Activated naive CD4-positive, alpha-beta T cell treated with anti-CD3 and anti-CD28 coated beads, Interleukin-2, amount 50 U/mL, for 24 hours (primary cell): ENCODE measurements at regions not wholly inside any gene's neighbourhood (a gene's known extent, or its start where the extent isn't known, plus 50 kb on each side); places are given as distances from the start of the nearest gene placed in this dataset.
"Not testable (repeated sequence)": the region's sequence is repeated elsewhere in the genome, so short reads cannot be mapped to it uniquely, and the experiment has no call there.

Experiments
- H3K27ac Mint-ChIP-seq: one replicate; pipeline ENCODE4 v1.8.0; 2021; ENCODE audit warnings: mild to moderate bottlenecking, mixed read lengths
- H3K27me3 Mint-ChIP-seq: one replicate; pipeline ENCODE4 v1.8.0; 2021; ENCODE audit warnings: mixed read lengths
- H3K36me3 Mint-ChIP-seq: one replicate; pipeline ENCODE4 v1.8.0; 2021; ENCODE audit warnings: mixed read lengths
- H3K4me1 Mint-ChIP-seq: one replicate; pipeline ENCODE4 v1.8.0; 2021; ENCODE audit warnings: mixed read lengths
- H3K4me3 Mint-ChIP-seq: one replicate; pipeline ENCODE4 v1.8.0; 2021; ENCODE audit warnings: mild to moderate bottlenecking, mixed read lengths
- H3K9me3 Mint-ChIP-seq: one replicate; pipeline ENCODE4 v1.8.0; 2021; ENCODE audit warnings: mixed read lengths

- no peaks in the 10 kb centered on the region for H3K27me3 Mint-ChIP-seq
- H3K36me3 Mint-ChIP-seq = no peaks in the 10 kb centered on the region
- H3K4me3 Mint-ChIP-seq = no peak overlapping the region
- H3K4me1 Mint-ChIP-seq = no peaks in the 10 kb centered on the region
- peaks cover 14% of the 10 kb centered on the region for H3K9me3 Mint-ChIP-seq
- H3K27ac Mint-ChIP-seq = no peak overlapping the region
Observed at GRCh38 chr14:27686137-27686536, 1080.5 kb upstream of the FOXG1 start.

GRCh38 chr14:27688841-27689444, 1077.6 kb upstream of the FOXG1 start:
- Mint-ChIP-seq H3K36me3 (no peaks in the 10 kb centered on the region), H3K9me3 (peaks cover 14% of the 10 kb centered on the region), H3K4me3 (no peak overlapping the region), H3K4me1 (no peaks in the 10 kb centered on the region), H3K27ac (no peak overlapping the region), H3K27me3 (no peaks in the 10 kb centered on the region)

- Mint-ChIP-seq H3K36me3 (no peaks in the 10 kb centered on the region), H3K27me3 (no peaks in the 10 kb centered on the region), H3K4me3 (no peak overlapping the region), H3K9me3 (peaks cover 29% of the 10 kb centered on the region), H3K4me1 (no peaks in the 10 kb centered on the region), H3K27ac (no peak overlapping the region)
Observed at GRCh38 chr14:27712364-27712763, 1054.2 kb upstream of the FOXG1 start.

- Mint-ChIP-seq H3K4me1 (no peaks in the 10 kb centered on the region), H3K36me3 (no peaks in the 10 kb centered on the region), H3K4me3 (no peak overlapping the region), H3K9me3 (peaks cover 19% of the 10 kb centered on the region), H3K27me3 (no peaks in the 10 kb centered on the region), H3K27ac (no peak overlapping the region)
Observed at GRCh38 chr14:27715561-27715960, 1051.0 kb upstream of the FOXG1 start.

GRCh38 chr14:27721760-27722159, 1044.8 kb upstream of the FOXG1 start:
- H3K27ac Mint-ChIP-seq = no peak overlapping the region
- H3K27me3 Mint-ChIP-seq = no peaks in the 10 kb centered on the region
- no peak overlapping the region for H3K4me3 Mint-ChIP-seq
- no peaks in the 10 kb centered on the region for H3K4me1 Mint-ChIP-seq
- H3K36me3 Mint-ChIP-seq = no peaks in the 10 kb centered on the region
- H3K9me3 Mint-ChIP-seq = peaks cover 17% of the 10 kb centered on the region

GRCh38 chr14:27725482-27725881, 1041.1 kb upstream of the FOXG1 start:
- peaks cover 14% of the 10 kb centered on the region for H3K9me3 Mint-ChIP-seq
- no peak overlapping the region for H3K27ac Mint-ChIP-seq
- H3K4me1 Mint-ChIP-seq = no peaks in the 10 kb centered on the region
- no peaks in the 10 kb centered on the region for H3K36me3 Mint-ChIP-seq
- no peaks in the 10 kb centered on the region for H3K27me3 Mint-ChIP-seq
- H3K4me3 Mint-ChIP-seq = no peak overlapping the region

- Mint-ChIP-seq H3K9me3 (peaks cover 4% of the 10 kb centered on the region), H3K4me3 (no peak overlapping the region)
Observed at GRCh38 chr14:27727251-27727770, 1039.3 kb upstream of the FOXG1 start.

GRCh38 chr14:27730204-27730603, 1036.4 kb upstream of the FOXG1 start:
- Mint-ChIP-seq H3K9me3 (no peaks in the 10 kb centered on the region), H3K4me1 (no peaks in the 10 kb centered on the region), H3K27me3 (no peaks in the 10 kb centered on the region), H3K4me3 (no peak overlapping the region), H3K27ac (no peak overlapping the region), H3K36me3 (no peaks in the 10 kb centered on the region)

More at GRCh38 chr14:27727251-27727770, 1039.3 kb upstream of the FOXG1 start:
- Mint-ChIP-seq H3K27me3 (no peaks in the 10 kb centered on the region), H3K27ac (no peak overlapping the region), H3K36me3 (no peaks in the 10 kb centered on the region), H3K4me1 (no peaks in the 10 kb centered on the region)

- no peaks in the 10 kb centered on the region for H3K27me3 Mint-ChIP-seq
- no peak overlapping the region for H3K4me3 Mint-ChIP-seq
- H3K27ac Mint-ChIP-seq = no peak overlapping the region
- H3K36me3 Mint-ChIP-seq = no peaks in the 10 kb centered on the region
- H3K9me3 Mint-ChIP-seq = peaks cover 17% of the 10 kb centered on the region
- no peaks in the 10 kb centered on the region for H3K4me1 Mint-ChIP-seq
Observed at GRCh38 chr14:27739657-27740156, 1026.9 kb upstream of the FOXG1 start.

GRCh38 chr14:27750114-27750513, 1016.5 kb upstream of the FOXG1 start:
- no peak overlapping the region for H3K27ac Mint-ChIP-seq
- no peak overlapping the region for H3K4me3 Mint-ChIP-seq
- peaks cover 5% of the 10 kb centered on the region for H3K9me3 Mint-ChIP-seq
- no peaks in the 10 kb centered on the region for H3K27me3 Mint-ChIP-seq
- H3K36me3 Mint-ChIP-seq = no peaks in the 10 kb centered on the region
- H3K4me1 Mint-ChIP-seq = no peaks in the 10 kb centered on the region

- not testable (repeated sequence) for H3K36me3 Mint-ChIP-seq, H3K27me3 Mint-ChIP-seq, H3K4me3 Mint-ChIP-seq, H3K9me3 Mint-ChIP-seq, H3K27ac Mint-ChIP-seq, H3K4me1 Mint-ChIP-seq
Observed at GRCh38 chr14:27757642-27758041, 1008.9 kb upstream of the FOXG1 start.

GRCh38 chr14:27760367-27760766, 1006.2 kb upstream of the FOXG1 start:
- peaks cover 15% of the 10 kb centered on the region for H3K9me3 Mint-ChIP-seq
- H3K36me3 Mint-ChIP-seq, H3K27me3 Mint-ChIP-seq, H3K4me3 Mint-ChIP-seq, H3K4me1 Mint-ChIP-seq, H3K27ac Mint-ChIP-seq: not testable (repeated sequence)

GRCh38 chr14:27799066-27800028, 967.2 kb upstream of the FOXG1 start:
- H3K27me3 Mint-ChIP-seq, H3K4me1 Mint-ChIP-seq, H3K9me3 Mint-ChIP-seq, H3K4me3 Mint-ChIP-seq, H3K27ac Mint-ChIP-seq, H3K36me3 Mint-ChIP-seq: not testable (repeated sequence)

GRCh38 chr14:27817746-27818430, 948.7 kb upstream of the FOXG1 start:
- H3K27ac Mint-ChIP-seq, H3K27me3 Mint-ChIP-seq, H3K4me1 Mint-ChIP-seq, H3K36me3 Mint-ChIP-seq, H3K4me3 Mint-ChIP-seq: not testable (repeated sequence)
- H3K9me3 Mint-ChIP-seq = peaks cover 14% of the 10 kb centered on the region

GRCh38 chr14:27826149-27826548, 940.4 kb upstream of the FOXG1 start:
- H3K27me3 Mint-ChIP-seq, H3K36me3 Mint-ChIP-seq, H3K27ac Mint-ChIP-seq, H3K4me1 Mint-ChIP-seq, H3K4me3 Mint-ChIP-seq: not testable (repeated sequence)
- H3K9me3 Mint-ChIP-seq = peaks cover 12% of the 10 kb centered on the region

GRCh38 chr14:27831978-27832377, 934.6 kb upstream of the FOXG1 start:
- not testable (repeated sequence) for H3K4me1 Mint-ChIP-seq, H3K27me3 Mint-ChIP-seq, H3K4me3 Mint-ChIP-seq, H3K9me3 Mint-ChIP-seq, H3K36me3 Mint-ChIP-seq, H3K27ac Mint-ChIP-seq
